SK-N-SH treated with all-trans-retinoic acid at 6 μM for 48 hours (cell line): ENCODE measurements at regions not wholly inside any gene's neighbourhood (a gene's known extent, or its start where the extent isn't known, plus 50 kb on each side); places are given as distances from the start of the nearest gene placed in this dataset.

Experiments used
- CSDC2 ChIP-seq: fragments of 250-450 bp; sonication (Bioruptor Pico); IDR thresholded peaks from 2 replicates; pipeline ENCODE4 v1.5.0; 2020; ENCODE audit warnings: mild to moderate bottlenecking, moderate library complexity
- TF ChIP-seq, protein P1 (sequence below): fragments of 250-450 bp; sonication (Bioruptor Pico); IDR thresholded peaks from 2 replicates; pipeline ENCODE4 v1.8.0; 2020; ENCODE audit warnings: mild to moderate bottlenecking, moderate library complexity, borderline replicate concordance

DNA sequence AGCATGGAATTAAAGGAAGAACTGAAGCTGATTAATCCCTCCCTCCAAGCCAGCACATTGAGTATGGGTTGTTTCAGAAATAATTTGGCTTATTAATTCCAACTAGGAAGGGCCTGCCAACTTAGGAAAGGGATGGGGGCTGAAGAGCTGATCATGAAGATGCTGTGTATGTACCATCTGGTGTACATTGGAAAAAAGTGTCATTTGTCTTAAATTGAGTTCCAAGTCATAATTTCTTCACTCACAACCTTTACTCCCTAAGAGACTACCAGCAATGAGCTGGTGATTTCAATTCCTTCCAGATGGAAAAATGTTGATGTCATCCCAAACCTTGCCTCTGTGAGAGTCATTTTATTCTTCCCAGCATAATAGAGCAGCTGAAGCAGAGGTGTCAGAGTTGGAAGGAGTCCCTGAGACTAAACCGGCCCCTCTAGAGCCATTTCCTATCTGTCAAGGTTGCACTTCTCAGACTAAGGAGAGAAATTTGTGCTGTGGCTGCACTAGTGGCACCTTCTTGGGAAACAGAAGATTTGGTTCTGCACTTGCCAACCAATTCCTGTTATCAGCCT, 79.4 kb downstream of the GTPBP8 start:
- TF ChIP-seq, protein P1, sequence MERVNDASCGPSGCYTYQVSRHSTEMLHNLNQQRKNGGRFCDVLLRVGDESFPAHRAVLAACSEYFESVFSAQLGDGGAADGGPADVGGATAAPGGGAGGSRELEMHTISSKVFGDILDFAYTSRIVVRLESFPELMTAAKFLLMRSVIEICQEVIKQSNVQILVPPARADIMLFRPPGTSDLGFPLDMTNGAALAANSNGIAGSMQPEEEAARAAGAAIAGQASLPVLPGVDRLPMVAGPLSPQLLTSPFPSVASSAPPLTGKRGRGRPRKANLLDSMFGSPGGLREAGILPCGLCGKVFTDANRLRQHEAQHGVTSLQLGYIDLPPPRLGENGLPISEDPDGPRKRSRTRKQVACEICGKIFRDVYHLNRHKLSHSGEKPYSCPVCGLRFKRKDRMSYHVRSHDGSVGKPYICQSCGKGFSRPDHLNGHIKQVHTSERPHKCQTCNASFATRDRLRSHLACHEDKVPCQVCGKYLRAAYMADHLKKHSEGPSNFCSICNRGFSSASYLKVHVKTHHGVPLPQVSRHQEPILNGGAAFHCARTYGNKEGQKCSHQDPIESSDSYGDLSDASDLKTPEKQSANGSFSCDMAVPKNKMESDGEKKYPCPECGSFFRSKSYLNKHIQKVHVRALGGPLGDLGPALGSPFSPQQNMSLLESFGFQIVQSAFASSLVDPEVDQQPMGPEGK: no peak
- TF ChIP-seq CSDC2: no peak
